IPS-18a (cell line): ENCODE measurements at regions not wholly inside any gene's neighbourhood (a gene's known extent, or its start where the extent isn't known, plus 50 kb on each side); places are given as distances from the start of the nearest gene placed in this dataset.

Experiments
- H3K27ac ChIP-seq: one replicate; pipeline ENCODE4 v1.5.1; 2013; ENCODE audit warnings: low read length
- H3K27me3 ChIP-seq: one replicate; pipeline ENCODE4 v1.6.1; 2013; ENCODE audit warnings: mild to moderate bottlenecking, low read length; ENCODE audit not compliant: control insufficient read depth, insufficient read depth
- H3K36me3 ChIP-seq: one replicate; pipeline ENCODE4 v1.6.1; 2013; ENCODE audit warnings: low read depth, low read length; ENCODE audit not compliant: control insufficient read depth
- H3K4me1 ChIP-seq: one replicate; pipeline ENCODE4 v1.6.1; 2013; ENCODE audit warnings: low read depth, low read length; ENCODE audit not compliant: control insufficient read depth
- H3K4me3 ChIP-seq: one replicate; pipeline ENCODE4 v1.5.1; 2013; ENCODE audit warnings: low read length
- H3K9ac ChIP-seq: one replicate; pipeline ENCODE4 v1.6.1; 2013; ENCODE audit warnings: mild to moderate bottlenecking, low read length, moderate library complexity
- H3K9me3 ChIP-seq: one replicate; pipeline ENCODE4 v1.6.1; 2013; ENCODE audit warnings: low read depth, low read length; ENCODE audit not compliant: control insufficient read depth

GRCh38 chr9:28882529-28882928, 1309.2 kb upstream of the C9orf72 start:
- Histone ChIP-seq H3K9ac (no peak overlapping the region), H3K27ac (no peak overlapping the region), H3K36me3 (no peaks in the 10 kb centered on the region)

GRCh38 chr9:28883234-28883633, 1310.0 kb upstream of the C9orf72 start:
- Histone ChIP-seq H3K9me3 (no peaks in the 10 kb centered on the region), H3K4me1 (no peaks in the 10 kb centered on the region), H3K9ac (no peak overlapping the region), H3K27ac (no peak overlapping the region), H3K4me3 (no peak overlapping the region), H3K36me3 (no peaks in the 10 kb centered on the region), H3K27me3 (no peaks in the 10 kb centered on the region)

More at GRCh38 chr9:28882529-28882928, 1309.2 kb upstream of the C9orf72 start:
- Histone ChIP-seq H3K4me3 (no peak overlapping the region), H3K4me1 (no peaks in the 10 kb centered on the region), H3K27me3 (no peaks in the 10 kb centered on the region), H3K9me3 (no peaks in the 10 kb centered on the region)

- Histone ChIP-seq H3K4me1 (no peaks in the 10 kb centered on the region), H3K27me3 (no peaks in the 10 kb centered on the region), H3K27ac (no peak overlapping the region), H3K4me3 (no peak overlapping the region), H3K36me3 (no peaks in the 10 kb centered on the region), H3K9me3 (no peaks in the 10 kb centered on the region), H3K9ac (no peak overlapping the region)
These were observed 1314.1 kb upstream of the C9orf72 start for GRCh38 chr9:28887188-28887884.

- Histone ChIP-seq H3K36me3 (no peaks in the 10 kb centered on the region), H3K4me3 (no peak overlapping the region), H3K27ac (no peak overlapping the region), H3K9ac (no peak overlapping the region), H3K9me3 (no peaks in the 10 kb centered on the region), H3K4me1 (no peaks in the 10 kb centered on the region), H3K27me3 (no peaks in the 10 kb centered on the region)
These were observed 1315.5 kb upstream of the C9orf72 start for GRCh38 chr9:28888806-28889205.

- Histone ChIP-seq H3K9me3 (no peaks in the 10 kb centered on the region), H3K4me1 (no peaks in the 10 kb centered on the region), H3K9ac (no peak overlapping the region), H3K4me3 (no peak overlapping the region), H3K27me3 (no peaks in the 10 kb centered on the region), H3K36me3 (no peaks in the 10 kb centered on the region), H3K27ac (no peak overlapping the region)
These were observed 1319.3 kb upstream of the C9orf72 start for GRCh38 chr9:28892538-28892937.

GRCh38 chr9:28899267-28899666, 1326.0 kb upstream of the C9orf72 start:
- peaks cover 2% of the 10 kb centered on the region for H3K4me1 ChIP-seq
- no peaks in the 10 kb centered on the region for H3K36me3 ChIP-seq
- H3K27ac ChIP-seq: no peak overlapping the region
- H3K9me3 ChIP-seq: no peaks in the 10 kb centered on the region
- H3K4me3 ChIP-seq: no peak overlapping the region
- no peak overlapping the region for H3K9ac ChIP-seq
- H3K27me3 ChIP-seq: no peaks in the 10 kb centered on the region

GRCh38 chr9:28899926-28900325, 1326.6 kb upstream of the C9orf72 start:
- no peak overlapping the region for H3K9ac ChIP-seq
- no peak overlapping the region for H3K4me3 ChIP-seq
- H3K4me1 ChIP-seq: peaks cover 2% of the 10 kb centered on the region
- no peaks in the 10 kb centered on the region for H3K36me3 ChIP-seq
- no peaks in the 10 kb centered on the region for H3K27me3 ChIP-seq
- no peaks in the 10 kb centered on the region for H3K9me3 ChIP-seq
- no peak overlapping the region for H3K27ac ChIP-seq

GRCh38 chr9:28900406-28900805, 1327.1 kb upstream of the C9orf72 start:
- Histone ChIP-seq H3K4me3 (no peak overlapping the region), H3K4me1 (peaks cover 2% of the 10 kb centered on the region), H3K27ac (no peak overlapping the region), H3K36me3 (no peaks in the 10 kb centered on the region), H3K27me3 (no peaks in the 10 kb centered on the region), H3K9me3 (no peaks in the 10 kb centered on the region), H3K9ac (no peak overlapping the region)

- Histone ChIP-seq H3K36me3 (no peaks in the 10 kb centered on the region), H3K27ac (no peak overlapping the region), H3K9me3 (no peaks in the 10 kb centered on the region), H3K27me3 (no peaks in the 10 kb centered on the region), H3K4me1 (peaks cover 7% of the 10 kb centered on the region), H3K4me3 (no peak overlapping the region), H3K9ac (no peak overlapping the region)
These were observed 1336.2 kb upstream of the C9orf72 start for GRCh38 chr9:28909526-28909925.

GRCh38 chr9:28912621-28913020, 1339.3 kb upstream of the C9orf72 start:
- Histone ChIP-seq H3K4me1 (no peaks in the 10 kb centered on the region), H3K9me3 (no peaks in the 10 kb centered on the region), H3K9ac (no peak overlapping the region), H3K27me3 (no peaks in the 10 kb centered on the region), H3K27ac (no peak overlapping the region), H3K36me3 (no peaks in the 10 kb centered on the region), H3K4me3 (no peak overlapping the region)

GRCh38 chr9:28915202-28915930, 1342.1 kb upstream of the C9orf72 start:
- H3K9me3 ChIP-seq: no peaks in the 10 kb centered on the region
- no peaks in the 10 kb centered on the region for H3K36me3 ChIP-seq
- no peak overlapping the region for H3K9ac ChIP-seq
- H3K4me3 ChIP-seq: no peak overlapping the region
- H3K4me1 ChIP-seq: no peaks in the 10 kb centered on the region
- H3K27ac ChIP-seq: no peak overlapping the region
- no peaks in the 10 kb centered on the region for H3K27me3 ChIP-seq

GRCh38 chr9:28916348-28916747, 1343.1 kb upstream of the C9orf72 start:
- H3K36me3 ChIP-seq: no peaks in the 10 kb centered on the region
- no peaks in the 10 kb centered on the region for H3K9me3 ChIP-seq
- no peak overlapping the region for H3K4me3 ChIP-seq
- no peak overlapping the region for H3K9ac ChIP-seq
- no peaks in the 10 kb centered on the region for H3K27me3 ChIP-seq
- H3K27ac ChIP-seq: no peak overlapping the region
- H3K4me1 ChIP-seq: no peaks in the 10 kb centered on the region
